HG03439 (cell line): ENCODE measurements at regions not wholly inside any gene's neighbourhood (a gene's known extent, or its start where the extent isn't known, plus 50 kb on each side); places are given as distances from the start of the nearest gene placed in this dataset.

Source experiments
- ATAC-seq: cut with Tn5 transposase; IDR thresholded peaks from one replicate; pipeline ENCODE4 v1.9.1; 2021; ENCODE audit warnings: mild to moderate bottlenecking, moderate library complexity; ENCODE audit not compliant: unreplicated experiment

- no peak for ATAC-seq
These were observed 933.9 kb upstream of the LRRTM1 start for GRCh38 chr2:81238462-81238861.

GRCh38 chr2:81235601-81236000 is 931.0 kb upstream of the LRRTM1 start:
- ATAC-seq = no peak

GRCh38 chr2:81234711-81235110 is 930.2 kb upstream of the LRRTM1 start:
- no peak for ATAC-seq

GRCh38 chr2:81225756-81226155 is 921.2 kb upstream of the LRRTM1 start:
- no peak for ATAC-seq

- ATAC-seq = no peak
These were observed 909.0 kb upstream of the LRRTM1 start for GRCh38 chr2:81213598-81213997.

- no peak for ATAC-seq
These were observed 901.7 kb upstream of the LRRTM1 start for GRCh38 chr2:81206216-81206615.

- no peak for ATAC-seq
These were observed 892.5 kb upstream of the LRRTM1 start for GRCh38 chr2:81196933-81197628.

GRCh38 chr2:81196383-81196851 is 891.9 kb upstream of the LRRTM1 start:
- ATAC-seq = no peak

- no peak for ATAC-seq
These were observed 891.3 kb upstream of the LRRTM1 start for GRCh38 chr2:81195774-81196382.

- no peak for ATAC-seq
These were observed 890.6 kb upstream of the LRRTM1 start for GRCh38 chr2:81195017-81195773.

- no peak for ATAC-seq
These were observed 890.0 kb upstream of the LRRTM1 start for GRCh38 chr2:81194581-81194980.

- ATAC-seq = no peak
These were observed 889.6 kb upstream of the LRRTM1 start for GRCh38 chr2:81194176-81194575.

GRCh38 chr2:81181845-81182244 is 877.3 kb upstream of the LRRTM1 start:
- no peak for ATAC-seq

- no peak for ATAC-seq
These were observed 866.9 kb upstream of the LRRTM1 start for GRCh38 chr2:81171447-81171846.

- ATAC-seq = no peak
These were observed 859.0 kb upstream of the LRRTM1 start for GRCh38 chr2:81163583-81163982.

GRCh38 chr2:81158505-81158904 is 854.0 kb upstream of the LRRTM1 start:
- ATAC-seq = no peak

GRCh38 chr2:81148323-81148722 is 843.8 kb upstream of the LRRTM1 start:
- ATAC-seq = no peak

- no peak for ATAC-seq
These were observed 831.7 kb upstream of the LRRTM1 start for GRCh38 chr2:81136296-81136695.

- no peak for ATAC-seq
These were observed 792.8 kb upstream of the LRRTM1 start for GRCh38 chr2:81097361-81097760.

GRCh38 chr2:81093031-81093430 is 788.5 kb upstream of the LRRTM1 start:
- no peak for ATAC-seq

GRCh38 chr2:81087646-81088045 is 783.1 kb upstream of the LRRTM1 start:
- ATAC-seq = no peak

GRCh38 chr2:81084101-81084500 is 779.5 kb upstream of the LRRTM1 start:
- no peak for ATAC-seq
